SK-N-SH (cell line): ENCODE measurements at regions not wholly inside any gene's neighbourhood (a gene's known extent, or its start where the extent isn't known, plus 50 kb on each side); places are given as distances from the start of the nearest gene placed in this dataset.

Experiments
- EP300 ChIP-seq, 2 experiments: IDR thresholded peaks; 2 replicates each; pipeline versions ENCODE4 v1.4.0 to v1.6.1; 2012; ENCODE audit warnings: borderline replicate concordance in 1 of 2, low read depth in 1 of 2, low read length in 1 of 2
- GABPA ChIP-seq: IDR thresholded peaks from 2 replicates; pipeline ENCODE4 v1.4.0; 2012; ENCODE audit warnings: low read depth, mild to moderate bottlenecking
- NFIC ChIP-seq: IDR thresholded peaks from 2 replicates; pipeline ENCODE4 v1.4.0; 2012; ENCODE audit warnings: borderline replicate concordance
- TAF1 ChIP-seq: IDR thresholded peaks from 2 replicates; pipeline ENCODE4 v1.6.1; 2012; ENCODE audit warnings: low read depth, mild to moderate bottlenecking, low read length, moderate library complexity, borderline replicate concordance
- TF ChIP-seq, protein P1 (sequence below): fragments of 200-600 bp; sonication (generic); IDR thresholded peaks from 2 replicates; pipeline ENCODE4 v1.6.1; 2017; ENCODE audit warnings: antibody characterized with exemption, mild to moderate bottlenecking, moderate library complexity

DNA sequence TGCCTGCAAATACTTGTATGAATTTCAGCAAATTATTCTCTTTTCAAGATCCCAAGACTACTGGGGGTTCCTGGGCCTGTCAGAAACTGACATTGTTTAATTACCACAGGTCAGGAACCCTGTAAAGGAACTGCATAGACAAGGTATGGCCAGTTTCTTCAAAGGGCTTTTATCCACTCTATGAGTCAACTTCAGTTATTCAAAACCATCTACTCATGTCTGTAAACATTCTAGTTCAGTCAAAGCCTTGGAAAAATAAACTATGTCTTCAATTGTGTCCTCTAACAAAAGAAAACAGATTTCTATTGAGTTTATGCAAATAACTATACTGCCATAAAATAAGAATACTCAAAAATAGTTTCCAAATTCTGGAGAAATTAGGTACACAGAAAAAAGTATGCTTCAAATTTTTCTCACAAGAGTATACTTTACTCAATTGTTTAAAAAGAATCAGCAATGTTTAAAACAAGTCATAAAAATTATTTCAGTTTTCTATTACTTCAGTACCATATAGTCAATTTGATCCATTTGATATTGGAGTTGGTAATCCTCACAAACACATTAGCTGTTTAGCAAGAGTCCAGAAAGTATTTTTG, 486.4 kb upstream of the PCDH20 start:
- TF ChIP-seq TAF1: no peak
- TF ChIP-seq NFIC: no peak
- TF ChIP-seq GABPA: no peak
- no peak for TF ChIP-seq EP300 (IDR thresholded peaks at IDR 0.05; ENCODE audit: borderline replicate concordance in 1 of 2, low read depth in 1 of 2, low read length in 1 of 2)
- TF ChIP-seq, protein P1, sequence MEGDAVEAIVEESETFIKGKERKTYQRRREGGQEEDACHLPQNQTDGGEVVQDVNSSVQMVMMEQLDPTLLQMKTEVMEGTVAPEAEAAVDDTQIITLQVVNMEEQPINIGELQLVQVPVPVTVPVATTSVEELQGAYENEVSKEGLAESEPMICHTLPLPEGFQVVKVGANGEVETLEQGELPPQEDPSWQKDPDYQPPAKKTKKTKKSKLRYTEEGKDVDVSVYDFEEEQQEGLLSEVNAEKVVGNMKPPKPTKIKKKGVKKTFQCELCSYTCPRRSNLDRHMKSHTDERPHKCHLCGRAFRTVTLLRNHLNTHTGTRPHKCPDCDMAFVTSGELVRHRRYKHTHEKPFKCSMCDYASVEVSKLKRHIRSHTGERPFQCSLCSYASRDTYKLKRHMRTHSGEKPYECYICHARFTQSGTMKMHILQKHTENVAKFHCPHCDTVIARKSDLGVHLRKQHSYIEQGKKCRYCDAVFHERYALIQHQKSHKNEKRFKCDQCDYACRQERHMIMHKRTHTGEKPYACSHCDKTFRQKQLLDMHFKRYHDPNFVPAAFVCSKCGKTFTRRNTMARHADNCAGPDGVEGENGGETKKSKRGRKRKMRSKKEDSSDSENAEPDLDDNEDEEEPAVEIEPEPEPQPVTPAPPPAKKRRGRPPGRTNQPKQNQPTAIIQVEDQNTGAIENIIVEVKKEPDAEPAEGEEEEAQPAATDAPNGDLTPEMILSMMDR: no peak
